Heart left ventricle (tissue), 13 donors: ENCODE measurements at regions not wholly inside any gene's neighbourhood (a gene's known extent, or its start where the extent isn't known, plus 50 kb on each side); places are given as distances from the start of the nearest gene placed in this dataset.

Experiments
- POLR2A ChIP-seq, 2 donors: fragments of 450-650 bp; IDR thresholded peaks; one replicate each; pipeline ENCODE4 v1.6.1; 2017; ENCODE audit warnings: antibody characterized with exemption in 2 of 2, mild to moderate bottlenecking in 2 of 2, moderate library complexity in 2 of 2
- TF ChIP-seq, protein P1 (sequence below), 12 donors: fragments of 200-600 bp; sonication (generic) in 4 of 12; IDR thresholded peaks; one replicate each; pipeline versions ENCODE4 v1.5.0 to v1.8.0; 2018 to 2022; ENCODE audit warnings: antibody characterized with exemption in 12 of 12, mild to moderate bottlenecking in 5 of 12
- donor health status: ischemic (EF 13 %, LVEDD 7.1; RV severe dilation, severe dysfunction).
- donor health status: DM: no; HTN: yes; CAD: no.
- donor health status: DM: no; HTN: no; CAD: no.
- donor health status: ischemic (EF 25% LVEDD 6.9; RV normal size, moderate dysfunction).
- donor health status: ischemic (EF 25% LVEDD 5.7; RV mildly dilated, moderate dysfunction).
- donor health status: ischemic (EF 35%, LVEDD 5.7; RV mildly dilated, moderate dysfunction).
- donor health status: nonischemic (EF 11% LVEDD 7.7; RV severe dilation, severe dysfunction).
- donor health status: DM: yes; HTN: yes; CAD: no.
- donor health status: PGD.
- donor health status: ischemic (EF 29% LVEDD 5.4; RV normal size, mild dysfunction).
- donor health status: nonischemic (EF 23%, LVEDD 6.1; RV moderate dilation, normal function).

DNA sequence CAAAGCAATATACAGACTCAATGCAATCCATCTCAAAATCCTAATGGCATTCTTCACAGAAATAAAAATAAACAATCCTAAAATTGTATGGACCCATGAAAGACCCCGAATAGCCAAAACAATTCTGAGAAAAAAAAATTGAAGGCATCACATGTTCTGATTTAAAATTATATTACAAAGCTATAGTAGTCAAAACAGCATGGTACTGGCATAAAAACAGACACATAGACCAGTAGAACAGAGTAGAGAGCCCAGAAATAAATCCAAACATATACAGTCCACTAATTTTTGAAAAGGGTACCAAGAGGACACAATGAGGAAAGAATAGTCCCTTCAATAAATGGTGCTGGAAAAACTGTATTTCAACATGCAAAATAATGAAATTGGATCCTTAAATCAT, 70.4 kb upstream of the THRB start:
- TF ChIP-seq, protein P1, sequence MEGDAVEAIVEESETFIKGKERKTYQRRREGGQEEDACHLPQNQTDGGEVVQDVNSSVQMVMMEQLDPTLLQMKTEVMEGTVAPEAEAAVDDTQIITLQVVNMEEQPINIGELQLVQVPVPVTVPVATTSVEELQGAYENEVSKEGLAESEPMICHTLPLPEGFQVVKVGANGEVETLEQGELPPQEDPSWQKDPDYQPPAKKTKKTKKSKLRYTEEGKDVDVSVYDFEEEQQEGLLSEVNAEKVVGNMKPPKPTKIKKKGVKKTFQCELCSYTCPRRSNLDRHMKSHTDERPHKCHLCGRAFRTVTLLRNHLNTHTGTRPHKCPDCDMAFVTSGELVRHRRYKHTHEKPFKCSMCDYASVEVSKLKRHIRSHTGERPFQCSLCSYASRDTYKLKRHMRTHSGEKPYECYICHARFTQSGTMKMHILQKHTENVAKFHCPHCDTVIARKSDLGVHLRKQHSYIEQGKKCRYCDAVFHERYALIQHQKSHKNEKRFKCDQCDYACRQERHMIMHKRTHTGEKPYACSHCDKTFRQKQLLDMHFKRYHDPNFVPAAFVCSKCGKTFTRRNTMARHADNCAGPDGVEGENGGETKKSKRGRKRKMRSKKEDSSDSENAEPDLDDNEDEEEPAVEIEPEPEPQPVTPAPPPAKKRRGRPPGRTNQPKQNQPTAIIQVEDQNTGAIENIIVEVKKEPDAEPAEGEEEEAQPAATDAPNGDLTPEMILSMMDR (IDR thresholded peaks at IDR 0.05): no peak
- no peak for TF ChIP-seq POLR2A (IDR thresholded peaks at IDR 0.05)
